DOHH2 (cell line): ENCODE measurements at regions not wholly inside any gene's neighbourhood (a gene's known extent, or its start where the extent isn't known, plus 50 kb on each side); places are given as distances from the start of the nearest gene placed in this dataset.

Source experiments
- EZH2phosphoT487 ChIP-seq: fragments of 200-600 bp; sonication (generic); IDR thresholded peaks from 2 replicates; pipeline ENCODE4 v1.6.1; 2017; ENCODE audit warnings: borderline replicate concordance, mild to moderate bottlenecking, antibody characterized with exemption, low read length, moderate library complexity, mixed read lengths
- TF ChIP-seq, protein P1 (sequence below): fragments of 200-600 bp; sonication (generic); IDR thresholded peaks from one replicate; pipeline ENCODE4 v1.5.1; 2014; ENCODE audit warnings: antibody characterized with exemption, mild to moderate bottlenecking, low read depth, low read length; ENCODE audit not compliant: poor library complexity, severe bottlenecking

DNA sequence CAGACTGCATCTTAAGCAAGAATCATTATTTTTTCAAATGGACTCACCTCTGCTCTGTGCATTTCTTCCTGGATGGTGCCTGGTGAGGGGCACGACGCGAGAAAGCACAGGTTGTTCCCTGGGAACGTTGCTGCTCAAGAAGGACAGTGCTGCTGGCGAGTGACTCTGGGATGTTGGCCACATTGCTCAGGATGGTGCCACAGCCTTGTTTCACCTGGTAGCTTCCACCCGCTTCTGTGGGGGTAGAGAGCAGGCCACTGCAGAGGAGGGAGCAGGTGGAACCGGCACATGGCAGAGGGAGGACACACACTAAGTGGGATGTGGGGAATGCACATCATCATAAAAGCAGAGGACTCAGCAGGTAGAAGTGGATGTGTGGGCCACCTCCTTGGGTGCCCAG, 444.7 kb downstream of the TCERG1L start:
- TF ChIP-seq, protein P1, sequence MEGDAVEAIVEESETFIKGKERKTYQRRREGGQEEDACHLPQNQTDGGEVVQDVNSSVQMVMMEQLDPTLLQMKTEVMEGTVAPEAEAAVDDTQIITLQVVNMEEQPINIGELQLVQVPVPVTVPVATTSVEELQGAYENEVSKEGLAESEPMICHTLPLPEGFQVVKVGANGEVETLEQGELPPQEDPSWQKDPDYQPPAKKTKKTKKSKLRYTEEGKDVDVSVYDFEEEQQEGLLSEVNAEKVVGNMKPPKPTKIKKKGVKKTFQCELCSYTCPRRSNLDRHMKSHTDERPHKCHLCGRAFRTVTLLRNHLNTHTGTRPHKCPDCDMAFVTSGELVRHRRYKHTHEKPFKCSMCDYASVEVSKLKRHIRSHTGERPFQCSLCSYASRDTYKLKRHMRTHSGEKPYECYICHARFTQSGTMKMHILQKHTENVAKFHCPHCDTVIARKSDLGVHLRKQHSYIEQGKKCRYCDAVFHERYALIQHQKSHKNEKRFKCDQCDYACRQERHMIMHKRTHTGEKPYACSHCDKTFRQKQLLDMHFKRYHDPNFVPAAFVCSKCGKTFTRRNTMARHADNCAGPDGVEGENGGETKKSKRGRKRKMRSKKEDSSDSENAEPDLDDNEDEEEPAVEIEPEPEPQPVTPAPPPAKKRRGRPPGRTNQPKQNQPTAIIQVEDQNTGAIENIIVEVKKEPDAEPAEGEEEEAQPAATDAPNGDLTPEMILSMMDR, result no peak
- TF ChIP-seq EZH2phosphoT487, result no peak
